Loucy (cell line): ENCODE measurements at regions not wholly inside any gene's neighbourhood (a gene's known extent, or its start where the extent isn't known, plus 50 kb on each side); places are given as distances from the start of the nearest gene placed in this dataset.

ENCODE experiments used
- CTCF ChIP-seq: fragments of 200-600 bp; sonication (generic); conservative IDR thresholded peaks from 2 replicates; pipeline ENCODE4 v1.5.1; 2014; ENCODE audit warnings: mild to moderate bottlenecking, antibody characterized with exemption, low read length
- EZH2phosphoT487 ChIP-seq: fragments of 200-600 bp; IDR thresholded peaks from 2 replicates; pipeline ENCODE4 v1.6.1; 2018; ENCODE audit warnings: antibody characterized with exemption, mild to moderate bottlenecking, moderate library complexity, borderline replicate concordance

GRCh38 chr9:34793428-34793827, 83.5 kb upstream of the CCL21 start:
- TF ChIP-seq CTCF (no peak), EZH2phosphoT487 (no peak)
